HG03558 (cell line): ENCODE measurements at regions not wholly inside any gene's neighbourhood (a gene's known extent, or its start where the extent isn't known, plus 50 kb on each side); places are given as distances from the start of the nearest gene placed in this dataset.

Source experiments
- ATAC-seq: cut with Tn5 transposase; IDR thresholded peaks from one replicate; pipeline ENCODE4 v1.9.1; 2021; ENCODE audit warnings: moderate number of reproducible peaks; ENCODE audit not compliant: unreplicated experiment; ENCODE audit errors: extremely low read depth

DNA sequence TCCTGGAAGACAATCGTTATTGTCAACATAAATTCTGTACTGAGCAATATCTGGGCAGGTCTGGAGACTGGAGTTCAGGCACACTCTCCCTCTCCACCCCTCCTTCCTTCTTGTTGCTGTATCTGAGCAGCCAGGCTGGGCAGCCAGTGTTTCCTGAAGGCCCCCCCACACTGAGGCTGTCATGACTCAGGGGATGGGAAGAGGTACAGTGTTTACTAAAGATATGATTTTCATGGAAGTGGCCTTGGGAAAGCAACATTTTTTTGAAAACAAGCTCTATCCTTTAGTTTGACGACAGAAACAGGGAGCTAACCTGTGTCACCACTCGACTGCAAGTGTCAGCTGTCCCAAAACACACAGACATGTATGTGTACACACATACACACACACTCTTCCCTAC, 1485.4 kb upstream of the TMEM132C start:
- no peak for ATAC-seq

DNA sequence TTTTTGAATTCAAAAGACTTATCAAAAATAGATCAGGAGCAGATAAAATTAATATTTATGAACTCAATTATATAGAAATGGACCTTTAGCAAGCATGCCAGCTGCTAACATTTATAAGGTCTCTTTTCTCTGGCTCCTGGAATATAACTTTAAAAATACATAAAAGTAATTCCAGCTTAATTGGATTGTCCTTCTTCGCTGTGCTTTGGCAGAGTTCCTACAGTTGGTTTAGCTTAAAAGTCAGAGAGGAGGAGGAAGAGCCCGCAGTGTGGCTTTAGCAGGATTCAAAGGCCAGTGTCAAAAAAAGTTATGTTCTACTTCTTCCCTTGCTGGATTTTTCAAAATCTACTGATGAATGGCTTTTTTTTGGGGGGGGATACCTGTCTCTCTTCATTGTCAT, 1484.9 kb upstream of the TMEM132C start:
- ATAC-seq, result no peak

- ATAC-seq, result no peak
Measured at GRCh38 chr12:126784328-126784921, 1482.5 kb upstream of the TMEM132C start.

GRCh38 chr12:126789963-126790362, 1477.0 kb upstream of the TMEM132C start:
- ATAC-seq, result no peak

DNA sequence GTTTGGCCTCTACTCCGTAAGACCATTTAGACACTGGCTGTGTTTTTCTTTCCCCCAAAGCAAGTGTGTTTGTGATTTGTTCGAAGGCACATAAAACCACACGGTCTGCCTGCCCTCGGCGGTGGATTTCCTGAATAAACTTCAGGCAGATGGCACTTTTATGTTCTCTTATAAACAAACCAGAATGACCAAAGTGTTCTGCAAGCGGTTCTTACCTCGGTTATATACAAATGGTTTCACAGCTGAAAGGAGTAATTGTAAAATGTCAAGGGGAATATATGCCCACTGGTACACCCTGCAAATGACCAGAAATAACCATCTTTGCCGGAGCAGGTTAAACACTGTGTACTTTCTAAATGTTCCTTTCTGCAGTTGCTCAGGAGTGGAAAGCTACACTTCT, 1475.8 kb upstream of the TMEM132C start:
- ATAC-seq, result no peak

GRCh38 chr12:126792411-126792810, 1474.6 kb upstream of the TMEM132C start:
- ATAC-seq, result no peak

- ATAC-seq, result no peak
Measured at GRCh38 chr12:126797525-126797924, 1469.4 kb upstream of the TMEM132C start.

- no peak for ATAC-seq
Measured at GRCh38 chr12:126798449-126798848, 1468.5 kb upstream of the TMEM132C start.

DNA sequence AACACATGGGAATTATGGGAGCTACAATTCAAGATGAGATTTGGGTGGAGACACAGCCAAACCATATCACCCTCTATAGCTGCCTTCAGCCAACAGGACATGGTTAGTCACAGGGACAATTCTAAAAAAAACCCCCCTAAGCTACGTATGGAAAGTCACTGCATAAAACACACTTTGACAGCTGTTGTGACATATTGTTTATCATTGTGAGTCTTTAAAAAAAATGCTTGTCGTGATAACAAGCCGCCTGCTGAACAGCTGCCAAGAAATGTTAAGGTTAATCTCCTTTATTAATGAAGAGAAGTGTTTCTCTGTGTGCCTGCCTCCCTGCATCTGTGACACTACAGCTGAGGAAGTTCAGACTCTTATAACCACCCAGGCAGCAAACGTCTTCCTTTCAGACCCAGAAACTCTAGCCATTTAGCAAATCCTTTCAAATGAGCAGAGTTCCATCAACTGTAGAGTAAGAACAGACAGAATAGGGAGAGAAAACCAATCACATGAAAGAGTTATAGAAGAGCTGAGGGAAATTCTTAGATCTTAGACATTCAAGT, 1459.6 kb upstream of the TMEM132C start:
- no peak for ATAC-seq

DNA sequence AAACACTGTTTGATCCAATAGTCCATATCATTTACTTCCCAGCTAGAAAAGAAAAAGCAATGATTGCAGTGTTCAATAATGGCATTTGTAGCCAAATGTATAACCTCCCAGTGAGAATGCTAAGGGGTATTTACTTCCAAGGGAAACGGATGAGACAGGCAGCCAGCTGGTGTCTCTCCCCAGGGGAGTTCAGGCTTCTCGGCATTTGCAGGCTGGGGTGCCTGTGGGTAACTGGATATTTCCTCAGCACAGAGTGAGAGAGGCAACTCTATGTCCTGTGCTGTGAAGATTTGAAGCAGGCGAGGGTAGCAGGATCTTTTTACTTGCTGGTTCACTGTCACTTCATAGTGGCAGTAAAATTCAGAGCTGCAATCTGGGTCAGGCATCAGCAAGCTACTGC, 1455.6 kb upstream of the TMEM132C start:
- ATAC-seq, result no peak

GRCh38 chr12:126819554-126819953, 1447.4 kb upstream of the TMEM132C start:
- no peak for ATAC-seq

DNA sequence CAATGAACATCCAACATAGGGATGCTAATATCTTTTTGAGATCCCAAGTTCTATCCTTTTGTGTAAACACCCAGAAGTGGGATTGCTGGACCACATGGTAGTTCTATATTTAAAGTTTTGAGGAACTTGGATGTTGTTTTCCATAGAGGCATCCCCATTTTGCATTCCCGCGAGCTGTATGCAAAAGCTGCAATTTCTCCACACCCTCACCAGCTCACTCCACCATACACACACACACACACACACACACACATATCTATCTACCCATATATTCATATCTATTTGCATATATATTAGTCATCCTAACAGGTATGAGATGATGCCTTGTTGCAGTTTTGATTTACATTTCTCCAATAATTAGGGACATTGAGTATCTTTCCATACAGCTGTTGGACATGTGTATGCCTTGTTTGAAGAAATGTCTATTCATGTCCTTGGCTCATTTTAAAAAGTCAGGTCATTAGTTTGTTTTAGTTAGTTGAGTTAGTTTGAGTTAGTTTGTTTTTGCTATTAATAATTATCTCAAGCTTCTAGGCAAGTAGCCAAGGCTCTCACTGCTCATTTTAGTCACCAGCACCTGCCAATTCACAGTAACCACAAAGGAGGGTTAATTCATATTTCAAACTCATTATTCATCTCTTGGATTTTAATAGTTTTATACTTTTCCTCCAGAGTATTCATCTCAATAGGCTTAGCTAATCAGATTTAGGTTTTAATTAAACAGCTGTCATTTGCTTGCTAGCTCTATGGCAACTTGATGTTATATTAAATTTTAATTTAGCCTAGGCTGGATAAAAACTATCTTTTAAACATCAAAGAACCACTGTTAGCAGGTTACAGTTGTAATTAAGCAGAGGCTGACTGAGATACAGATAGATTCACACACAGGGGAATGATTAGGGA, 1435.9 kb upstream of the TMEM132C start:
- no peak for ATAC-seq

- ATAC-seq, result no peak
Measured at GRCh38 chr12:126837697-126838096, 1429.3 kb upstream of the TMEM132C start.

DNA sequence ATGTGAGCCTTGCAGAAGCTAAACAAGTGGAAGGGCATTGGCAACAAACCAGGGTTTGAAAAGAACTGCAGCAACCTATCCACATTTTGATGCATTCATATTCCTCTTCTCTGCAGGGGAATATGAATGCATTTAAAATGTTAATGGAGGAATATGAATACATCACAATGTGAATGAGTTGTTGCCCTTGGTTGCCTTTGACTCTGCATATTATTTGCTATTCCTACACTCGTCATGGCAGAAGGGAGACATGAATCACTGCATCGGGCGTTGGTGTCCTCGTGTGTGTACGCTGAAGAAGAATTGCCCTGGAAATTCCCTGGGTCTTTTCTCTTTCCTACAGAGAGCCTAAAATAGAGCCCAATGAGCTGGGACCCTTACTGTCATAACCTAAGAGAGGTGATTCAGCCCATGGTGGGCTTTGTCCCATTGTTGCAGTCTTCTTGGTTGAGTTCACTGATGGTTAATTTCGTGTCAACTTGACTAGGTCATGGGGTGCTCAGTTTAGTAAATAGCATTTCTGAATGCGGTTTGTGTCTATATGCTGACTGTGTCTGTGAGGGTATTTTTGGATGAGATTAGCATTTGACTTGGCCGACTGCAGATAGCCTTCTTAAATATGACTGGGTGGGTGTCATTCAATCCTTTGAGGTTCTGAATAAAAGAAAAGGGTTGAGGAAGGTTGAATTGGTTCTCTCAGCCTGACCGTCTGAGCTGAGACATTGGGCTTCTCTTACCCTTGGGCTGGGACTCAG, 1422.9 kb upstream of the TMEM132C start:
- no peak for ATAC-seq

DNA sequence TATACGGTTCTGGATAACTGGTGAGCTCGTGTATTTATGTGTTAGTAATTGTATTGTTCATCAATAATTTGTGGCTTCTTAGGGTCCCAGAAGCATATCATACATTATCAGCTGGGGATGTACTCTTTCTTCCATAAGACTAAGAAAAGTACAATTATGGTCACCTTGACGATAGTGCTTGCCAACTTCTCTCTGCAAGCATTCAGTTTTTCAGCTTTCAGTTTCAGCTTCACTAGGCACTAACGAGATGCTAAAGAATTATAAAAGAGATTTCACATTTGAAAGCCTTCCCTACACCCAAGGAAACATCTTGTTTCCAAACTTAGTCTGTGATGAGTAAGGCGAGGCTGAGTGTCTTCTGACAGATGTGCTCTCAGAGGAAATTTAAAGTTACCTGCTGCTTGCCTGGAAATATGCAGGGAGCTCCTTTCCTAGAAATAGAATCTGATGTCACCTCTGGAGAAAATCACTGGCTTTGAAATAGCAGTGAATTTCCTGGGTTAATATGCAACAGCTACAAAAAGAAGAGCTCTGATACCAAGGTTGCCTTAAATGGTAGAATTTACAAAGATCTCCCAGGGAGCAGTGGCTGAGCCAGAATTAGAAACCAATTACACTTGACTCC, 1419.9 kb upstream of the TMEM132C start:
- no peak for ATAC-seq

DNA sequence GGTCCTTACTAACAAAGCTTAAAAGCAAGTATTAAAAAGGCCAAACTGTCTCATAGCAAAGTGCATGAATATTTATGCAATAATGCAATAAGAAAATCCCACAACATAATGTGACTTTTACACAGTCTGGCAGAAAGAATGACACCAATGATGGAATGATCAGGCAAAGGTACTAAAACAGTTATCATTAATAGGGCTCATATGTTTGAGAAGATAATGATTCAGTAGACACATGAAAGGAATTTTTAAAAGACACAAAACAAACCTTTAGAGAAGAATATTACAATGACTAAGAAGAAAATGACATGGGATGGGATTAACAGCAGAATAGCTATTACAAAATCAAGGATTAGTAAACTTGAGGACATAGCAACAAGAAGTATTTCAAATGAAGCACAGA, 1411.2 kb upstream of the TMEM132C start:
- ATAC-seq, result no peak

DNA sequence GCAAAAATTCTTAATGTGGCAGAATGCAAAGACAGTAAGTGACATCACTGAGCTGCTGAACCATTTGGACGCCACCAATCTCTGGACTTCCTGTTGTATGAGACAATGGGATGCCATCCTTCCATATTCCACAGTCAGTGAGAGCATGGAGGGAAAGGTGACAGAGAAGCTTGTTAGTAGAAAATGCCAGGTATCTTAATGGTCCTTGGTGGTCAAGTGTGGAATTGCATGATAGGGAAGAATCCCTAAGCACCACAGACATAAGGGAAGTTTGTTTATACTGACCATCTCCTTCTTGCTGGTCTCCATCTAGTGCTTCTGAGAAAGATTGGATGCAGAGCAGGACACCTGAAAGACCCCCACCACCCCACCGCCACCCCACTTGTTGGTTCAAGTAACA, 1410.0 kb upstream of the TMEM132C start:
- no peak for ATAC-seq

- no peak for ATAC-seq
Measured at GRCh38 chr12:126858560-126858959, 1408.4 kb upstream of the TMEM132C start.

DNA sequence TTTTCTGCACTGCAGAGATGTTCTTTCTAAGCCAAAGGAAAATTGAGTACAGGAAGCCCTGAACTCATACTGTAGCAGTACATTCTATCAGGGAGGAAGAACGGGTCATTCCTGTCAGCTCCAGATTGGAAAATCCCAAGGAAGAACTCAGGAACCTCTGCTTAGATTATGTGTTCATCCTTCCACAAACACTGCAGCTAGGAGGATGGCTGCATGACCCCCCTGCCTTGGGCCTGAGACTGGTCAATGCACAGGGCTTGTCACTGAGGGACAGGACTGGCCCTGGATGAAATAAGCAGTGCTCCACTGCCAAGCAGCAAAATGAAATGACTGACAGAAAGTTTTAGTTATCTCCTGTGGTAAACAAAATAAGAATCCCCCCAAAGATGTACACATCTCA, 1406.8 kb upstream of the TMEM132C start:
- no peak for ATAC-seq

DNA sequence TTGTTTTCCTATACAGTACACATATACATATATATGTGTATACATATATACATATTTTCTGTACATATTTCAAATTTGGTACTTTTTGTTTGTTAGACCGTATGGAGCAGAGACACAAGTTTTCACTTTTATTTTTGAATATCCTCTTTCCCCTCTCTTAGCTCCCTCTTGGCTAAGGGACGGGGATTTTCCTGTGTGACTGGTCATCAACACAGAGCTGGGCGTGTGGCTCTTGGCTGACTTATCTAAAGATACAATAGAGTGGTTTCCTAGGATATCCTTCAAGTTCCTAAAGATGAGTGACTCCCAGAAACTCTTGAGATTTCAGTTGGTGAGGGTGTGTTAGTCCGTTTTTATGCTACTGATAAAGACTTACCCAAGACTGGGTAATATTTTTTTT, 1404.5 kb upstream of the TMEM132C start:
- no peak for ATAC-seq
